Activated effector memory CD4-positive, alpha-beta T cell treated with anti-CD3 and anti-CD28 coated beads, Interleukin-2, amount 50 U/mL, for 16 hours (primary cell): ENCODE measurements at regions not wholly inside any gene's neighbourhood (a gene's known extent, or its start where the extent isn't known, plus 50 kb on each side); places are given as distances from the start of the nearest gene placed in this dataset.

Experiments used
- DNase-seq: peaks from one replicate; pipeline ENCODE4 v3.0.0-alpha.2; 2020

DNA sequence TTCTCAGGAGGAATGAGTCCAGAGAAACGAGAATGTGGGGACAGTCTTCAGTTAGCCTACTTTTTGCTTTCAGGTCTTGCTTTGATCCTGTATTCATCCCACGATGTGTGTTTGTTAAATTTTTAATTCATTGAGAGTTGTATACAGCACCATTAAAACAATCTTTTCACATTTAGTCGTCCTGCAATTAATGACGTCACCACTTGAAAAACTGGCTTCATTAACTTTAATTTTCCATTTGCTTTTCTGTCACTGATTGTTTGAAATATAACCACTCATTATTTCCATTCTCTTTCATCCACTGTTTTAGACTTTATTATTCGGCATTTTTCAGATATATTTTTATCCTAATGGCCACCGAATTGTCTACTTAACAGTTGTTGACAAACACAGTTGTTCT is 146.9 kb downstream of the TFEC start:
- no peak for DNase-seq

GRCh38 chr7:115881476-115881875 is 149.1 kb downstream of the TFEC start:
- DNase-seq: no peak

GRCh38 chr7:115879171-115879570 is 151.4 kb downstream of the TFEC start:
- DNase-seq: no peak

DNA sequence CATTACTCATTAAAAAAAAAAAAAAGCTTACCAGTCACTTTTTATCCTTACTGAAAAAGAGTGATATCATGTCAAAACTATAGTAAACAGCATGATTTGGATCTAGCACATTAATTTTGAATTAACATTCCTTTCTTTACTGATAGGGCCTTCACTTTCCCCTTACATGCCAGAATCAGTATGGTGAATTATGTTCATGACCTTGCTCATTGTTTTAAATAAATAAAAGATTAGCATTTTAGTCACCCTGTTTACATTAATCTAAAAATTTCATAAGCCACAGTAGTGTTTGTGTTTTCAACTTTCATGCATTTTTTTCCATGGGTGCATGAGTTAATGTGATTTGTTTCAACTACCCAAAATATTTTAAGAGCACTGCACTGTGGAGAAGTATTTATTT is 160.8 kb downstream of the TFEC start:
- DNase-seq: no peak

GRCh38 chr7:115869190-115869589 is 161.4 kb downstream of the TFEC start:
- no peak for DNase-seq

- DNase-seq: no peak
Measured at GRCh38 chr7:115868369-115868768, 162.2 kb downstream of the TFEC start.

- no peak for DNase-seq
Measured at GRCh38 chr7:115864082-115864481, 166.5 kb downstream of the TFEC start.

DNA sequence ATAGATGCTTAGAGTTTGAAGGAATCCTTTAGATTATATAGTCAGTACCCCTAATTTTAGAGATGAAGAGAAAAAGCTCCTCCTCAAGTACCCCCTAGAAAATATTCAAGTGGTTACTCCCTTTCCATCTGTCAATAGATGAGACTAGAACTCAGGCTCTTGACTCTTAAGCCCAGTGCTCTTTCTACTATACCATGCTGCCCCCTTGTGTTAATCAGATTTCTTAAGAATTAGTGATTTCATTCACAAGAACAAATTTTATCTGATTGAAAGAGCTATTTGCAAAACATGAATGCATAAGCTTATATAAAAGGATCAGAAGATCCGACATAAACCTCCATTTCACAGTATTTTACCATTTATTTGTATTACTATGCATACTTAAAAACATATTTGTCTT is 179.3 kb downstream of the TFEC start:
- no peak for DNase-seq

- no peak for DNase-seq
Measured at GRCh38 chr7:115850774-115851173, 179.8 kb downstream of the TFEC start.

- DNase-seq: no peak
Measured at GRCh38 chr7:115844857-115845256, 185.7 kb downstream of the TFEC start.

DNA sequence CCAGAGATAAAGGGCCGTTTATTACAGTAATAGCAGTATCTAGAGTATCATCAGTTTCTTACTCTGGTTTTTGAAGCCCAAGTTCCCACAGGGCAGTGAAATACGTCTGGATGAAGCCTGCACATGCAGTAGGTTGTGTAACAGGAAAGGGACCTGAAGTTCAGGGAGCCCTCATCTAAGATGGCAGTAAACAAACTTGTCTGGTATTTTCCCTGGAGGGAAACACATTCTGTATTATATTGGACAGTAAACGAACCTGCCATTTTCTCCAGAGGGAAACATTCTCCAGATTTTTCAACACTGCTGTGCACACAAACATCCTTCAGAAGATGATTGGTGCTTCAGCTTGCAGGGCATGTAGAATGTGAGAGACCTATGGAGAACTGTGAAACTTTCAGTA is 189.9 kb downstream of the TFEC start:
- DNase-seq: no peak

GRCh38 chr7:115838829-115839228 is 191.7 kb downstream of the TFEC start:
- no peak for DNase-seq

GRCh38 chr7:115831371-115831770 is 199.2 kb downstream of the TFEC start:
- no peak for DNase-seq

DNA sequence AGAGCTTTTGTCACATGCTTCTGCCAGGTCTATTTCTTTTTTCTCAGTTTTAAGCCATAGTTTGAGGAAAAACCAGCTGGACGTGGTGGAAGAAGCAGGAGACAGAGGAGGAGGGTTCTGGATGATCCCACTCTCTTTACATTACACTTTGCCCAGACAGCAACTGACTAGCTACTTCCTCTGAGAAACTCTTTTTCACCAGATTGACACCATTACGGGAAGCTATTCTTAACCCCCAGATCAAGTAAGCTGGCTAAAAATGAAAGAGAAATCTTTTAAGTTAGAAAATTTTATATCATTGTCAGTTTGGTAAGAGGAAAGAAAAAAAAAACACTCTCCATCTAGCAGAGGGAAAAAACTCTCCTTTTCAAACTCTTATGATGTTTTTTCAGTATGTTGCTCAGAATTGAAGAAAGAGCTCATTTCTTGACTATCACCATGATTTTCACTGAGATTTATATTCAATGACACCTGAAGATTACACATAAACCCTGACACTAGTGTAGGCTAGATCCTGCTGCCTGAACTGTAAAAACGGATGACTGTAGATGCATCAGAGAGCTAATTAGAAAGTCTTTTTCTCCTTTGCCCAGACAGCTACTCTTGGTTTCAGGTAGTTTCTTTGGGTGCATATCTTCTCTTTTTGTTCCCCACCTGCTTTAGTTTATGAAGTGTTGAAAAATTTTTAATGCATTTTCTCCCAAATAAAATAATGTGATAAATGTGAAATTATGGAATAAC is 203.1 kb downstream of the TFEC start:
- DNase-seq: no peak

DNA sequence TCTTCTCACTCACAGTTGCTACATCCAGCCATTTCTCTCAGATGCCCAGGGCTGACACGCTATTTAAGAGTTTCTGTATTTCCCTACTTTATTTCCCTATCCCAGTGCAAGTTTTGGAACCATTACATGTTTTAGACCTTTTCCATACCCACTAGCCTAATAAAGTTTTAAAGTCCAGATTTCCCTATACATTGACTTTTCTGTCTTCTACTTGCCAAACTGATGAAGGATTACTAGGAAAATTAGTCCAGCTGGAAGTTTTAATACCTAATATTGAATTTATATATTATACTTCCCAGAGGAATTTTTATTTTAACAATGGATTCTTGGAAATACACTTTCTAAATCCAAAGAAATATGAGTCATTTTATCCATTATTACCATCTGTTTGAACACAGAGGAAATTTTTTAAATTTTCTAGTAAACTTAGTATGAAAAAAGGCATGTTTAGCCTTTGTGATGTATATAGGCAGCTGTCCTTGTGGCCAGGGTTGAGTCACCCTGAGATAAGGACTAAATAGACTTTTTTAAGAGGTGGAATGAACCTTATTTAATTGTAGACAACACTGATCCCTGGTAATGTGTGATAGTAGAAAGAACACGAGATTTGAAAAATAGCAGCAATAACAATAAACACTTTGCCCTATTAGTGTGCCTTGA is 205.0 kb downstream of the TFEC start:
- no peak for DNase-seq

GRCh38 chr7:115822801-115823200 is 207.8 kb downstream of the TFEC start:
- no peak for DNase-seq

- no peak for DNase-seq
Measured at GRCh38 chr7:115822380-115822779, 208.2 kb downstream of the TFEC start.

DNA sequence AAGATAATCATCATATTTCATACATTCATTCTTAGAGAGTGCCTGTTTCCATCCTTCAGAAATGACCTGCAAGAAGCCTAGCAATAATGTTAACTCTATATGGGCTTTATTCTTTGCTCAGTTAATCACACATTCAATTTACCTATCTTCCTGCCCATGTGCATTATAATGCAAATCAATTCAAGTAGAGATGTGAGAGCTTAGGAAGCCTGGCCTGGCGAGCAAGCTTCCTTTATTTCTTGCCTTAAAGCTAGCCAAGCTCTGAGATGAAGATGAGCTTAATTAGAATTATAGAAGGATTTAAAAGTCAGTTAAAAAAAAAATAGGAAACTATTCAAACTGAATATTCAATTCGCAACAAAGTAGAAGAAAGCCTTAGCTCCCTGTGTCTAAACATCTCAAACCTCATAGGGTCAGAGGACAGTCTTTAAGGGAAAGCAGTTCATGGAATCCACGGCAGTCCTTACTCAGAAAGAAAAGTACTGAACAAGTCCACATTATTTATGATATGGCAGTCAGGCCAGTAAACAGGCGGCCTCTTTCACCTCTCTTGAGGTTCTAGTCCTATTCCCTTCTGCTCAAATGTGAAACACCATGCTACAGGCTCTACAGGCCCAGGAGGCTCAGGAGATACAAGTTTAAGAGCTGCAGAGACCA is 214.1 kb downstream of the TFEC start:
- no peak for DNase-seq

DNA sequence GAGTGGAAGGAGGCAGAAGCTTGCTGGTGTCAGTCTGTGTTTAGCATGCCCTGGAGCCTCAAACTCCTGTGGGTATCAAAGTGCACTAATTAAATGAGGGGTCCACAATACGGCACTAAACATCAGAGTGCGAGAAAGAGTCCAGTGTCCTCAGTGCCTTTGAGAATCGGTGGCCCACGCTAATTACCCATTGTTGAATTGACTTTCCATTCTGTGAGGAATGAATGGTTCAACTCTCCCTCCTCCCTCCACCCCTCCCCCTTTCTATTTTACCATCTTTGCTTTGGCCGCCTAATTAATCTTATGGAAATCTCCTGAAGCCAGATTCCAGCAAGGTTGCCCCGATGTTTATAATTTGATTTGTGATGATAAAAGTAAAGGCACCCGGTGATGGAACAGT is 217.8 kb downstream of the TFEC start:
- DNase-seq: no peak

- no peak for DNase-seq
Measured at GRCh38 chr7:115805458-115805857, 225.1 kb downstream of the TFEC start.

DNA sequence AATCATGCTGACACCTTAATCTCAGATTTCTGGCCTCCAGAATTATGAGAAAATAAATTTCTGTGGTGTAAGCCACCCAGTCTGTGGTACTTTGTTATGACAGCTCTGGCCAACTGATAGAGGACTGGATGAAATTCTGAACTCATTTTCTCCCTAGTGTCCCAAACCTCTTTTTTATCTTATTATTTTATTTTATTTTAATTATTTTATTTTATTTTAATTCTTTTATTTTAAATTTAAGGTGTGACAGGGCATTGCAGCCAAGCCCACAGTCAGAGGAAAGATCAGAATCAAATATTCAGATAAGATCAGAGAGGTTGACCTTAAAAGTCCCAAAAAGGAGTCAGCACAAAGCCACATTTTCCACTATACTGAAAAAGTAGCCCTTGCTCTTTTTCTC is 228.1 kb downstream of the TFEC start:
- DNase-seq: no peak

DNA sequence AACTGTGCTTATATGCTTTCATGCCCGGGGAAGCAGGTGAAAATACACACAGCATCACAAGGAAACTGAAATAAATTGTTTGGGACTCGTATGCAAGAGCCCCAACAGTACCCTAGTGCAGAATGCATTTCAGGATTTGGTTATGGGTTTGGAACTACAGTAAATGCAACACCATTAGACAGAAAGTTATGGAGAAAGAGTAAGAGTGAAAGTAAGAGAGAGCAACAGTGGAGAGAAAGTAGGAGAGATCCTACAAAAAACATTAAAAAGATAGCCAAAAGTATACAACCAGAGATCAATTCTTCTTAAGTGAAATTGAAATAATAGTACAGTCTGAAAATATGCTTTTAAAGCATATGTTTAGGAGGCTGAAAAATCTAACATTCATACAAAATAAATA is 231.1 kb downstream of the TFEC start:
- DNase-seq: no peak

DNA sequence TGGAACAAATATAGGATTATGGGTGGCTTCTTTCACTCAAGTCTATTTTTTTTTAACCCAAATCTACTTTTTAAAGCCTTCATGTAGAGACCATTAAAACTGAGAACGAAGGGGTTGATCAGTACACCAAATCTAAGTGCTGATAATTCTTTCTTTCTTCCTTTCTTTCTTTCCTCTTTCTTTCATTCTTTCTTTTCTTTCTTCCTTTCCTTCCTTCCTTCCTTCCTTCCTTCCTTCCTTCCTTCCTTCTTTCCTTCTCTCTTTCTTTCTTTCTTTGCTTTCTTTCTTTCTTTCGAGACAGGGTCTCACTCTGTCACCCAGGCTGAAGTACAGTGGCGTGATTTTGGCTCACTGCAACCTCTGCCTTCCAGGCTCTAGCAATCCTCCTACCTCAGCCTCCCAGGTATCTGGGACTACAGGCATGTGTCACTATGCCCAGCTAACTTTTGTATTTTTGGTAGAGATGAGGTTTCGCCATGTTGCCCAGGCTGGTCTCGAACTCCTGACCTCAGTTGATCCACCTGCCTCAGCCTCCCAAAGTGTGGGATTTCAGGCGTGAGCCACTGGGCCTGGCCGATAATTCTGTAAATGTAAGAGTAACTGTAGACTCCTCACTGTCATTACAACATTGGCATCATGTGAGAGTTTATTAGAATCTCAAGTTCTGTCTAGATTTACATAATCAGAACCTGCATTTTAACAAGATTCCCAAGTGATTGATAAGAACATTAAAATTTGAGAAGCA is 236.4 kb downstream of the TFEC start:
- no peak for DNase-seq

- no peak for DNase-seq
Measured at GRCh38 chr7:115789901-115790300, 240.7 kb downstream of the TFEC start.
